ENCODE measurements at regions not wholly inside any gene's neighbourhood (a gene's known extent, or its start where the extent isn't known, plus 50 kb on each side); places are given as distances from the start of the nearest gene placed in this dataset.

DNA sequence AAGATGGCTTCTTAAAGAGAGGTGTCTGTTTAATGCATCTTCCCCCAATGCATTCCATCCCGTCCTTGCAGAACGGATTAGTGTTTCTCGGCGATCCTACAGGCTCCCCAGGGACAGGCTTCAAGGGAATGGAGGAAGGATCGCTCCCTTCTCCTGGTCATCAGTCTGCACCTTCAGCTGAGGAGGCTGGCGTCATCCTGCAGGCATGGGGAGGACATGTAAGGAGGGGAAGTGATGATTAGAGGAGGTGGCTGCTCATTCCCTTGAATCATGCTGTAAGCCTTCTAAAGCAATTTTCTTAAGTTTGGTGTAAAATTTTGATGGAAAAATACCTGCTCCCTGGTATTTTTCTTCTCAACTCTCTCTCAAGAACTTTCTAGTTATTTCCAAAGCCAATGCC lies 603.6 kb downstream of the NPHP4 start:
- no peak for TF ChIP-seq CTCF (IDR thresholded peaks at IDR 0.05; ENCODE audit: low read depth, low read length)
- Histone ChIP-seq H3K9me3 (ENCODE audit: severe bottlenecking) (no peaks in the 10 kb centered on the region), H3K4me3 (ENCODE audit: low read depth, low read length) (no peak overlapping the region), H3K27me3 (ENCODE audit: insufficient read depth, low read depth, severe bottlenecking) (no peaks in the 10 kb centered on the region), H3K27ac (no peak overlapping the region), H3K36me3 (no peaks in the 10 kb centered on the region)
- peak; percentile 23 for DNase-seq

DNA sequence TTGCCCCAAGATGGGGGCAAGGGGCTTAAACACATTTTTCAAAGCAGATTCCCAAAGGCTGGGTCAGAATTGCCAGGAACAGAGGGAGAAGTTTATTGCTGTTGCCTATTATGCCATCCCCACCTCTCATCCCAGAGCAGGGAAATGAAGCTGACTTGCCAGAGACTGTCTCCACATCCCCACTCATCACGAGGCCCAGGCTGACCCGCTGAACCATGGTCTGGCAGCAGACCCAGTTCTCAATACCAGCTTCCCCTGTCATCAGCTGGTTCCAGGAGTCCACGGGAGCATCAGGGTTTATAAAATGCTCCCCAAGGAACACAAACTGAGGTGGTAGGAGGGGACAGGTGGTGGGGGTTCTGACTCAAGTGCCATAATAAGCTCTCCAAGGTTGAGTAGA lies 605.9 kb downstream of the NPHP4 start:
- Histone ChIP-seq H3K27me3 (ENCODE audit: insufficient read depth, low read depth, severe bottlenecking) (no peaks in the 10 kb centered on the region), H3K4me3 (ENCODE audit: low read depth, low read length) (no peak overlapping the region), H3K27ac (no peak overlapping the region), H3K9me3 (ENCODE audit: severe bottlenecking) (no peaks in the 10 kb centered on the region), H3K36me3 (no peaks in the 10 kb centered on the region)
- DNase-seq: no peak
- no peak for TF ChIP-seq CTCF (IDR thresholded peaks at IDR 0.05; ENCODE audit: low read depth, low read length)

DNA sequence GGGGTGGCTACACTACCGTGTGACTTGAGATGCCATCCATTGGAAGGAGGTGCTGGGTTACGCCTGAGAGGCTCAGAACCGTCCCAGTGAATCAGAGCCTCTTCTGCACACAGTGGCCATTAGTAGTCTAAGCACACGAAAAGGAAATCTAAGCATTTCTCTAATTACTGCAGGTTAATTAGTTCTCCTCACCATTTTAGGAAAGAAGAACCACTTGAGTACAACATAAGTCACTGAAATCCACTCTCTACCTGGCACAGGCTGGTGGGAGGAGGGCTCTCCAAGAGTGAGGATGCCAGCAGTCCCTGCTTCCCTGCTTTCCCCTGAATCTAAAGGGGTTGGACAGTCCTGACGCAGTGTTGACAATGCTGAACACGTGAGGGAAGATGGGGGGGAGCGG lies 606.3 kb downstream of the NPHP4 start:
- TF ChIP-seq CTCF (IDR thresholded peaks at IDR 0.05; ENCODE audit: low read depth, low read length): no peak
- H3K9me3 ChIP-seq (ENCODE audit: severe bottlenecking): no peaks in the 10 kb centered on the region
- H3K27ac ChIP-seq: no peak overlapping the region
- H3K4me3 ChIP-seq (ENCODE audit: low read depth, low read length): no peak overlapping the region
- H3K27me3 ChIP-seq (ENCODE audit: insufficient read depth, low read depth, severe bottlenecking): no peaks in the 10 kb centered on the region
- no peaks in the 10 kb centered on the region for H3K36me3 ChIP-seq
- DNase-seq: no peak

DNA sequence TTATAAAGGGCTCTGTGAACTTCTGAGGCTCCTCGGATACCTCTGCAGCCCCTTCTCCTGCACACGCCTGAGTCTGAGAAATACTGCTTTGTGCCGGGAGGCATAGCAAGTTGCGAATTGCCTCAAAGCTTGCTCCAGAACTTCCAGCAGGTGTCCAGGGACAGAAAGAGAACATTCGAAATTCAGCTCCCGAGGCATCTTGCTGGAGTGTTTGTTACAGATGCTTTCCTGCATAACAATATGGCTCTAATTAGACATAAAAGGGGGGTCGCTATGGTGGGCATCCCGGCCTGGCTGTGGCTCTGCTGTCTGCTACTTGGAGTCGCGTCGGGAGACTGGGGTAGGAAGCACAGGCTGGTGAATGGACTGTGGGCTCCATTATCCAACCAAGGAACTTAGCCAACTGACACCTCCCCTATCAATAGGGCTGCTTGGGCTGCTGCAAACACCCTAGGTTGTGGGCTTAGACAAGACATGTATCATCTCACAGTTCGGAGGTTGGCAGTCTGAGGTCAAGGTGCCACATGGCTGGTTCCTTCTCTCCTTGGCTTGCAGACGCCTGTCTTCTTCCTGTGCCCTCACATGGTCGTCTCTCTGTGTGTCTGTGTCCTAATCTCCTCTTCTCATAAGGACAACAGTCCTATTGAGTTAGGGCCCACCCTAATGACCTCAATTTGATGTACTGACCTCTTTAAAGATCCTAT lies 607.0 kb downstream of the NPHP4 start:
- no peak for TF ChIP-seq CTCF (IDR thresholded peaks at IDR 0.05; ENCODE audit: low read depth, low read length)
- no peaks in the 10 kb centered on the region for H3K27me3 ChIP-seq (ENCODE audit: insufficient read depth, low read depth, severe bottlenecking)
- H3K4me3 ChIP-seq (ENCODE audit: low read depth, low read length): no peak overlapping the region
- no peaks in the 10 kb centered on the region for H3K9me3 ChIP-seq (ENCODE audit: severe bottlenecking)
- no peak overlapping the region for H3K27ac ChIP-seq
- H3K36me3 ChIP-seq: no peaks in the 10 kb centered on the region
- no peak for DNase-seq

GRCh38 chr1:5381491-5381890 lies 610.7 kb downstream of the NPHP4 start:
- no peak for TF ChIP-seq CTCF (IDR thresholded peaks at IDR 0.05; ENCODE audit: low read depth, low read length)
- H3K4me3 ChIP-seq (ENCODE audit: low read depth, low read length): no peak overlapping the region
- DNase-seq: no peak
- H3K9me3 ChIP-seq (ENCODE audit: severe bottlenecking): no peaks in the 10 kb centered on the region
- no peaks in the 10 kb centered on the region for H3K27me3 ChIP-seq (ENCODE audit: insufficient read depth, low read depth, severe bottlenecking)
- no peak overlapping the region for H3K27ac ChIP-seq
- no peaks in the 10 kb centered on the region for H3K36me3 ChIP-seq

GRCh38 chr1:5379176-5379759 lies 613.0 kb downstream of the NPHP4 start:
- H3K4me3 ChIP-seq (ENCODE audit: low read depth, low read length): peak overlapping the region; percentile 22
- TF ChIP-seq CTCF (IDR thresholded peaks at IDR 0.05; ENCODE audit: low read depth, low read length): peak; percentile 8; the same call in 1 of the 2 replicates
- H3K27me3 ChIP-seq (ENCODE audit: insufficient read depth, low read depth, severe bottlenecking): no peaks in the 10 kb centered on the region
- H3K36me3 ChIP-seq: no peaks in the 10 kb centered on the region
- peak; percentile 71 for DNase-seq
- peak overlapping the region; percentile 25 for H3K27ac ChIP-seq
- no peaks in the 10 kb centered on the region for H3K9me3 ChIP-seq (ENCODE audit: severe bottlenecking)
